A204.1 (cell line): ENCODE measurements at regions not wholly inside any gene's neighbourhood (a gene's known extent, or its start where the extent isn't known, plus 50 kb on each side); places are given as distances from the start of the nearest gene placed in this dataset.

Source experiments
- FAIRE-seq: peaks from 2 replicates; lab custom pipeline; 2012; peaks lifted over from hg19 to GRCh38; lab: Jason Lieb, UNC

- no peak for FAIRE-seq
Measured at GRCh38 chr2:163264341-163264740, 425.8 kb upstream of the KCNH7 start.

GRCh38 chr2:163259489-163259888 is 420.9 kb upstream of the KCNH7 start:
- no peak for FAIRE-seq

- FAIRE-seq: no peak
Measured at GRCh38 chr2:163255086-163255485, 416.5 kb upstream of the KCNH7 start.

GRCh38 chr2:163253621-163254285 is 415.2 kb upstream of the KCNH7 start:
- no peak for FAIRE-seq

GRCh38 chr2:163252199-163252598 is 413.6 kb upstream of the KCNH7 start:
- FAIRE-seq: no peak

DNA sequence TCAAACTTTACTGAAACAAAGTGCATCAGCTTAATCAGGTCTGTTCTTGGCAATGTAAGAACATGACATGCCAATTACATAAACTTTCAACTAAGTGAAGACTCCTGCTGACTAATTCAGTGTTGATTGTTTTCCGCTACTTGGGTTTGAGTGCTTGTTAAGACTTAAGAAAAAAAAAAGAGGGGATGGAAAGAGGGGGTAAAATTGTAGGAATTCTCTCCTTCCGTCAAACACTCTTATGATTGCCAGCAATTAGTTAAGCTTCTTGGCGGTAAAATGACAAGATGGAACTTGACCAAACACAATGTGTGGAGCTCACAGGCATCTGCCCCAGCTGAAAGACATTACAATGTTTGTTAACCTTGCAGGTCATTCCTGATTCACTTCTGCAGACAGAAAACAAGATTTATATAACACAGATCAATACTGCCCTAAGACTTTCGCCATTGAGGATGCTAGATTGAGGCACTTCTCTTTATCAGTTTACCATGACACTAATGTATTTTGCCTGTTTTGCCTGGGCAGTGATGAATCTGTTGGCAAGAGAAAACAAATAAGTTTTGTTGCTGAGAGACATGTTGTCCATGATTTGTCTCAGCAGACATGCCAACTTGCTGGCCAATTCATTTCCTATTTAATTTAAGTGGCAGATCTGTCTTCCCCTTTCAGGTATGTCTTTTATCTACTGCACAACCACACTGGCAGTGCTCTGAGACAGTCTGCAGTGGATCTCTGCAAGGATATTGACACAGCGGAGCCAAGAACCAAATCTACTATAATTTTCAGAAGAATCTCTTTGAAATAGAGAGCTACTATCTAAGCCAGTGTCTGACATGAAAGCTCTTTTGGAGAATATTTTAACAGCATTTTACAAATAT is 410.0 kb upstream of the KCNH7 start:
- no peak for FAIRE-seq

DNA sequence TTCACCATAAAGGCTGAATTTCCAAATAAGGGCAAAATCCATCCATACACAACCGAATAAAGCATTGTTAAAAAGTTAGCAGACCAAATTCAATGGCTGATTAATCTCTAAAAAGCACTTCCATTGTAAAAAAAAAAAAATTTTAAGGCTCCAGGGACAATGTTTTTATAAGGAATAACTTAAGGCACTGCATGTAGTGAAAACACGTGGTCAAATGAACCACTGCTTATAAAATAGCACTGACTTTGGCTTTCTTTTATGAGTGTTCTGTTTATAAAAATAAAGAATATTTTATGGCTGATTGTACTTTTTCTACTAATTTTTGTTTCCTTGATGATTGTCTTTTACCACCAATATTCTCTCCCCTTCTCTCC is 409.3 kb upstream of the KCNH7 start:
- FAIRE-seq: no peak

DNA sequence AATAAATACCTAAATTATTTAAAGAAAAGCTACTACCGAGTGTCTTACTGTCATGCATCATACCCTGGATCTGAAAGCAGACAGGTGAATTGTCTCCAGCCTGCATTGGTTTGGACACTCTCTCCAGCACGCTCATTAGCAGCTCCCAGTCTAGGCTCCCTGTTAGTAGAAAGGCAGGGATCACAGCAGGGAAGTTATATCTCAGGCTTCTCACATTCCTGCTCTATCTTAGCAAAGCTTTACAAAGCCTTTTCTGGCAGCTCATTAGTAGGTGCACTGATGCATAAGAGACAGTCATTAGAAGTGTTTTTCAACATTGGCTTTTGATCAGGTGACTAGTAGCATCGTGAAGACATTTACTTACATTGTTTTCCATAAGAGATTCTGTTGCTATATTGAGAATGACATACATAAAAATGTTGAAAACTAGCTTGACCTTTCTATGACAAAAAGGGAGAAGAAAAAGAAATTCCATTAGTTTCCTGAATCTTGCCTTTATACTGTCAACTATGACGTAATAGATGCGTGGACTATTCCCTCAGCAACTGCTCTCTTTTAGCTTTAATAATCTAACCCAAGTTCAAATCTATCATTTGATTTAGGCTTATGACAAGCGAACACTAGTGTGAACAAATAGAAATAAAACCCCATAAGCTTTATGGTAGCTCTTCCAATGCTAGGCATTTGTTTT is 408.7 kb upstream of the KCNH7 start:
- no peak for FAIRE-seq

- FAIRE-seq: no peak
Measured at GRCh38 chr2:163246135-163246534, 407.6 kb upstream of the KCNH7 start.

GRCh38 chr2:163236553-163236952 is 398.0 kb upstream of the KCNH7 start:
- FAIRE-seq: no peak

- FAIRE-seq: no peak
Measured at GRCh38 chr2:163231666-163232065, 393.1 kb upstream of the KCNH7 start.

GRCh38 chr2:163213661-163214081 is 375.1 kb upstream of the KCNH7 start:
- no peak for FAIRE-seq

GRCh38 chr2:163210430-163210918 is 371.9 kb upstream of the KCNH7 start:
- no peak for FAIRE-seq

DNA sequence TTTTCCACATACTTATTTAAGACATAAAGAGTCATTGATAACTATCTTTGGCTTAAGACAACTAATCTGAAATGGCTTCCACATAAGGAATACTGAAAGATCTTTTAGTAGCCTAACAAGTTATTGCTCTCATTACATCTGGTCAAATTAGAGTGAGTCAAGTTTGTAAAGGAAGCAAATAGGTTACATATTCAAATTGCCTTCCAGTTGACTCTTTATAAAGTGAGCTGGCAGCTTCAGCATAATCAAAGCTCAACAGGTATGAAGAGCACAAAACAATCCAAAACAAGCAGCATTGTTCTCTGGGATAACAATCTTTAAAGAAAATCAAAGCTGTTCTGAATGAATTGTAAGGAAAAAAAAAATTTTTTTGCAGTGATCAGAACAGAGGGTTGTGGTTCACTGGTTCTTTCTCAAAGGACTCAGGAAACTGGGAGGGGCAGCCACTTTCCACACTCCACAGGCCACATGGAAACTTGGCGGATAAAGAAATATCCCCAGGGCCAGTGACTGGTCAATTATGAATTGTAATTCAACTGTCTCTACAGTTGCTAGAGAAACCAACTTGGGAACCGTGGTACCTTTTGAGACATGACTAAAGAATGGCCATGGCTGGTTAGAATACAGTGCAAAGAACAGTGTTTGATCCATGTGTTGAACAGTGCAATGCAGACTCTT is 369.3 kb upstream of the KCNH7 start:
- no peak for FAIRE-seq

- FAIRE-seq: no peak
Measured at GRCh38 chr2:163205589-163206254, 367.2 kb upstream of the KCNH7 start.

GRCh38 chr2:163200741-163201140 is 362.2 kb upstream of the KCNH7 start:
- no peak for FAIRE-seq

GRCh38 chr2:163198972-163199371 is 360.4 kb upstream of the KCNH7 start:
- no peak for FAIRE-seq

DNA sequence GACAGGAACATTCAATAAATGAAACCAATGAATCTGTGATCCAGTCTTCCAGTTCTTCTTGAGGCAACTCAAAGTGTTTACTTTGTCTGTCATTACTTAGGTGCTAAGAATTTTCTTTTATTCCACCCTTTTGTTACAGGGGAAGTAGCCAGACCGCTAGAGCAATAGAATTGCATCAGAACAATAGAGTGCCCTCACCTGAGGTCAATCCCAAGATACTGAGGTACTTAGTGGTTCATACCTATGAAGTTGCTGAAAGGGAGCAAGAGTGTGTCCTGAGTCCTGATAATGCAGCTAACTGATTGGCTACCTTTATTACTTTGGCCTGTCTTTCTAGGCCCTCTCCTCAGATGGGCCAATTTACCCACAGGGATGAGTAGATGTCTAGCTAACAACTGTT is 359.4 kb upstream of the KCNH7 start:
- no peak for FAIRE-seq

- peak; percentile 95 for FAIRE-seq
Measured at GRCh38 chr2:163191372-163191771, 352.8 kb upstream of the KCNH7 start.

- no peak for FAIRE-seq
Measured at GRCh38 chr2:163187995-163188655, 349.6 kb upstream of the KCNH7 start.

DNA sequence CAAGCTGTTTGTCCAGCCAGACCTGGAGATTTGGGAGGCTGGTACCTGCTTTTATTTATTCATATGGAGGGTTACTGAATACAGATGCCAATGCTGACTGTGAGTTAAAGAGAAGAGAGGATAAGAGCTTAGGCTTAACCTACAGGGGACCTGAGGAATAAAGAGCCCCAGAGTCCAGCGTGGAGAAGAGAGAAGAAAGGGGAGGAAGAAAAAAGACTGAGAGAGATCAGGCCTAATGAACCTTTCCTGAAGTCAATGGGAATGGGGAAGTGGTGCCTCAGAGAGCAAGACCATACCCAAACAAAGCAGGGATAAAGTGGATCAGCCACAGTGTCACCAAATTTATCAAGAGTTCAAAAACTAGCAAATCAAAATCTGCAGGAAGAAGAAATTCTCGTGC is 348.6 kb upstream of the KCNH7 start:
- FAIRE-seq: no peak
